ENCODE measurements at regions not wholly inside any gene's neighbourhood (a gene's known extent, or its start where the extent isn't known, plus 50 kb on each side); places are given as distances from the start of the nearest gene placed in this dataset.

DNA sequence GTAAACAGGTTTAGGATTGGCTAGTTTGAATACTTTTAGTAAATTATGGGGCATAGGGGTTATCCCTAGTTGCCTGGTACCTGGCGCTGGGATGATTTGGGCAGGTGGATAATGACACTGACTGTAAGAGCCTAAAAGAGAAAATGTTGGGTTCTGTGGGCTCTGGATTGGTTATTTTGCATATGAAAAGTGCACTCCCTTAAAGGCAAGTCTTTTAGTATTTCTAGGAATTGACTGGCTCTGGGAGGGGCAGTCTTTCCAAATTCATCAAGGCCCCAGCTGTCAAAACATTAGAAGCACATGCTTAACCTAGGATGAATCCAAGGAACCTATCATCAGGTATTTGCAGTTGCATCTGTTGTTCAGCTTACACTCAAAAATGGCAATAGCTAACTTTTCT, 454.6 kb upstream of the SORCS1 start:
- Histone ChIP-seq H3K4me1 (replicated peaks in 1 of 4; ENCODE audit: control insufficient read depth in 3 of 4, insufficient read depth in 4 of 4, low read length in 3 of 4) (peaks cover 0 to 5% (median 0%) of the 10 kb centered on the region in 4 experiments; a peak in 1 of 7 replicates), H3K79me2 (ENCODE audit: control insufficient read depth in 1 of 2, insufficient read depth in 2 of 2, low read length in 2 of 2) (no peaks in the 10 kb centered on the region), H3K27ac (ENCODE audit: low read depth, low read length) (no peak overlapping the region), H3K79me1 (ENCODE audit: low read depth, low read length) (no peaks in the 10 kb centered on the region), H3K36me3 (ENCODE audit: control insufficient read depth in 2 of 4, insufficient read depth in 4 of 4, low read length in 3 of 4) (no peaks in the 10 kb centered on the region), H2AFZ (ENCODE audit: low read length) (no peak overlapping the region), H2BK20ac (ENCODE audit: low read length) (no peak overlapping the region), H3K4ac (replicated peaks; ENCODE audit: insufficient read length, low read depth, low read length) (no peak overlapping the region), H3K23ac (ENCODE audit: insufficient read length) (no peak overlapping the region), H4K20me1 (replicated peaks in 1 of 2; ENCODE audit: control insufficient read depth in 1 of 2, insufficient read depth in 2 of 2, low read length in 2 of 2) (no peaks in the 10 kb centered on the region), H3K14ac (ENCODE audit: insufficient read length) (no peak overlapping the region), H2BK5ac (ENCODE audit: low read depth, low read length) (no peak overlapping the region), H3K23me2 (ENCODE audit: low read depth, low read length) (no peaks in the 10 kb centered on the region), H3K9ac (replicated peaks in 1 of 4; ENCODE audit: extremely low read depth in 1 of 4, low read depth in 3 of 4, low read length in 3 of 4) (no peak overlapping the region), H2AK5ac (ENCODE audit: low read depth, low read length) (no peak overlapping the region), H3K27me3 (replicated peaks in 1 of 4; ENCODE audit: control insufficient read depth in 3 of 4, extremely low read depth in 1 of 4, insufficient read depth in 3 of 4, low read length in 3 of 4) (no peaks in the 10 kb centered on the region), H3K4me3 (ENCODE audit: extremely low read depth in 1 of 4, insufficient read depth in 2 of 4, low read depth in 3 of 4, low read length in 4 of 4) (no peak overlapping the region), H3K18ac (ENCODE audit: extremely low read depth, low read length) (no peak overlapping the region), H2BK12ac (ENCODE audit: low read depth, low read length) (no peak overlapping the region), H4K91ac (replicated peaks; ENCODE audit: insufficient read length, low read length) (no peak overlapping the region), H2BK15ac (ENCODE audit: low read length) (no peak overlapping the region), H3K56ac (replicated peaks; ENCODE audit: insufficient read length, low read depth, low read length) (no peak overlapping the region), H4K8ac (ENCODE audit: extremely low read depth, insufficient read depth, low read length) (no peak overlapping the region), H2BK120ac (replicated peaks; ENCODE audit: low read depth, low read length) (no peak overlapping the region), H3K4me2 (ENCODE audit: insufficient read depth in 1 of 2, low read depth in 2 of 2, low read length in 2 of 2) (no peak overlapping the region), H3K9me3 (ENCODE audit: insufficient read depth in 2 of 2, low read depth in 1 of 2, low read length in 1 of 2) (no peaks in the 10 kb centered on the region), H4K5ac (ENCODE audit: insufficient read length, low read depth, low read length) (no peak overlapping the region)
- FAIRE-seq (no peak), DNase-seq (ENCODE audit: low read depth in 1 of 2, low spot score in 2 of 2) (no peak)
- TF ChIP-seq RFX5 (IDR thresholded peaks at IDR 0.05; ENCODE audit: borderline replicate concordance, low read depth, low read length) = no peak
- TF ChIP-seq, protein P1, sequence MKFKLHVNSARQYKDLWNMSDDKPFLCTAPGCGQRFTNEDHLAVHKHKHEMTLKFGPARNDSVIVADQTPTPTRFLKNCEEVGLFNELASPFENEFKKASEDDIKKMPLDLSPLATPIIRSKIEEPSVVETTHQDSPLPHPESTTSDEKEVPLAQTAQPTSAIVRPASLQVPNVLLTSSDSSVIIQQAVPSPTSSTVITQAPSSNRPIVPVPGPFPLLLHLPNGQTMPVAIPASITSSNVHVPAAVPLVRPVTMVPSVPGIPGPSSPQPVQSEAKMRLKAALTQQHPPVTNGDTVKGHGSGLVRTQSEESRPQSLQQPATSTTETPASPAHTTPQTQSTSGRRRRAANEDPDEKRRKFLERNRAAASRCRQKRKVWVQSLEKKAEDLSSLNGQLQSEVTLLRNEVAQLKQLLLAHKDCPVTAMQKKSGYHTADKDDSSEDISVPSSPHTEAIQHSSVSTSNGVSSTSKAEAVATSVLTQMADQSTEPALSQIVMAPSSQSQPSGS (IDR thresholded peaks at IDR 0.05; ENCODE audit: low read length) = no peak
- 87% methylated on average over 1 of the region's 1 CpG; no CpG with 5 or more reads in 1 of the 2 experiments for WGBS, 2 experiments (ENCODE audit: extremely low coverage in 1 of 2, insufficient coverage in 1 of 2, insufficient read length in 1 of 2, insufficient replicate concordance in 2 of 2, low coverage in 1 of 2, low lambda C conversion rate in 2 of 2, missing lambda C conversion rate in 1 of 2)
- CTCF ChIA-PET (ENCODE audit: partially characterized antibody) = interaction anchor here (1.6 kb wide), 2 partner anchors 9 to 16 kb away, joined by 4 to 5 read pairs; no protein-coding TSS in a partner anchor
- POLR2A ChIA-PET (ENCODE audit: partially characterized antibody) = no interaction called here
